NT2/D1 (cell line): ENCODE measurements at regions not wholly inside any gene's neighbourhood (a gene's known extent, or its start where the extent isn't known, plus 50 kb on each side); places are given as distances from the start of the nearest gene placed in this dataset.
"Not testable (repeated sequence)": the region's sequence is repeated elsewhere in the genome, so short reads cannot be mapped to it uniquely, and the experiment has no call there.

ENCODE experiments used
- DNase-seq: peaks from one replicate; pipeline ENCODE4 v3.0.0-alpha.2; 2011; ENCODE audit warnings: low read depth, low spot score
- H3K27me3 ChIP-seq: 2 replicates; pipeline ENCODE4 v1.6.0; 2011; ENCODE audit warnings: mild to moderate bottlenecking; ENCODE audit not compliant: insufficient read length, insufficient read depth
- H3K36me3 ChIP-seq: 2 replicates; pipeline ENCODE4 v1.6.1; 2011; ENCODE audit warnings: mild to moderate bottlenecking, low read length, mixed read lengths; ENCODE audit not compliant: insufficient read depth, insufficient read length
- H3K4me1 ChIP-seq: 2 replicates; pipeline ENCODE4 v1.5.1; 2011; ENCODE audit not compliant: insufficient read depth, insufficient read length
- H3K4me3 ChIP-seq: 2 replicates; pipeline ENCODE4 v1.5.1; 2011; ENCODE audit warnings: low read depth; ENCODE audit not compliant: insufficient read length
- H3K9ac ChIP-seq: 2 replicates; pipeline ENCODE4 v1.6.0; 2011; ENCODE audit warnings: low read depth; ENCODE audit not compliant: insufficient read length
- H3K9me3 ChIP-seq: 2 replicates; pipeline ENCODE4 v1.5.1; 2011; ENCODE audit warnings: mild to moderate bottlenecking, low read length; ENCODE audit not compliant: insufficient read depth
- SUZ12 ChIP-seq: IDR thresholded peaks from 2 replicates; pipeline ENCODE4 v1.6.1; 2011; ENCODE audit not compliant: insufficient read length, insufficient read depth; ENCODE audit errors: extremely low read depth
- YY1 ChIP-seq: IDR thresholded peaks from 2 replicates; pipeline ENCODE4 v1.6.1; 2011; ENCODE audit not compliant: insufficient read length, insufficient read depth
- ZNF274 ChIP-seq: IDR thresholded peaks from 2 replicates; pipeline ENCODE4 v1.6.1; 2011; ENCODE audit warnings: mild to moderate bottlenecking, low read depth, low read length

DNA sequence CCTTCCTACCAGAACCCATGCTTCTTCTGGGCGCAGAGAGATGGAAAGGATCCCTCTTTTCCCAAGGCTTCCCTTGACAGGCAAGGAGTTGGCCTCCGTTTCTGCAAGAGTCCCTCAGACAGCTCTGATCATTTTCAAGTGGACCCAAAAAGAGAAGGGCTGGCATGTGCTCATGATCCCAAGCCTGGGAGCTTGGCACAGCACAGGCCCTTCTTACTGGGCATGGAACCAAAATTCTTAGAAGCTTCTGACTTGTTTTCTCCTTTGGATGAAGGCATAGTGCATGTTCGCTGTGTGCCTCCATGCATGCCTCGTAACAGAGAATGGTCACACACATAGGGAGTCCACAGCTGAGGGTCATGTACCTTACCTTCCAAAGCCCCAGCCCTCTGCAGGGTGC lies 449.6 kb downstream of the MIAT start:
- Histone ChIP-seq H3K36me3 (no peaks in the 10 kb centered on the region), H3K9me3 (no peaks in the 10 kb centered on the region), H3K4me3 (no peak overlapping the region), H3K9ac (no peak overlapping the region), H3K27me3 (peaks cover 2% of the 10 kb centered on the region), H3K4me1 (peaks cover 5% of the 10 kb centered on the region)
- TF ChIP-seq YY1 (no peak), SUZ12 (no peak)
- no peak for DNase-seq

DNA sequence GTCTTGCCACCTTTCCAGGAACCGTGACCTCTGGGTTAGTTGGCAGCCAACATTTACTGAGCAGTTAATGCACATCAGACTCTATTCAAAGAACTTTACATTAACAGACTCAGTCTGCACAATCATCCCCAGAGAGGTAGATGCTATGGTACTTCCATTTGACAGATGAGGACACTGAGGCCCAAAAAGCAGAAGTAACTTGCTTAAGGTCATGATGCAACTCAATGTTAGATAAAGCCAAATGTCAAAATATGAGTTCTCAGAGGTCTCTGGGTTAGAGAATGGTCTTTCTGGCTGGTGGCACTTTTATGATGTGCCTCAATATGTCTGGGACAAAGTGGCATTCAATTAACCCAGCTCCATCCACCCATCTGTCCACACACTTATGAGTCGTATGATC lies 450.0 kb downstream of the MIAT start:
- TF ChIP-seq ZNF274: no peak
- TF ChIP-seq YY1: no peak
- no peak for TF ChIP-seq SUZ12
- H3K9ac ChIP-seq: no peak overlapping the region
- peaks cover 5% of the 10 kb centered on the region for H3K4me1 ChIP-seq

GRCh38 chr22:27107824-27108223 lies 450.4 kb downstream of the MIAT start:
- peaks cover 8% of the 10 kb centered on the region for H3K4me1 ChIP-seq
- no peak overlapping the region for H3K9ac ChIP-seq
- no peaks in the 10 kb centered on the region for H3K9me3 ChIP-seq
- no peaks in the 10 kb centered on the region for H3K36me3 ChIP-seq
- no peaks in the 10 kb centered on the region for H3K27me3 ChIP-seq
- no peak overlapping the region for H3K4me3 ChIP-seq
- DNase-seq: no peak
- TF ChIP-seq SUZ12: no peak
- TF ChIP-seq ZNF274: no peak
- TF ChIP-seq YY1: no peak

More for the DNA sequence above, 450.0 kb downstream of the MIAT start:
- DNase-seq: no peak
- Histone ChIP-seq H3K27me3 (peaks cover under 1% of the 10 kb centered on the region), H3K36me3 (no peaks in the 10 kb centered on the region), H3K4me3 (no peak overlapping the region), H3K9me3 (no peaks in the 10 kb centered on the region)

DNA sequence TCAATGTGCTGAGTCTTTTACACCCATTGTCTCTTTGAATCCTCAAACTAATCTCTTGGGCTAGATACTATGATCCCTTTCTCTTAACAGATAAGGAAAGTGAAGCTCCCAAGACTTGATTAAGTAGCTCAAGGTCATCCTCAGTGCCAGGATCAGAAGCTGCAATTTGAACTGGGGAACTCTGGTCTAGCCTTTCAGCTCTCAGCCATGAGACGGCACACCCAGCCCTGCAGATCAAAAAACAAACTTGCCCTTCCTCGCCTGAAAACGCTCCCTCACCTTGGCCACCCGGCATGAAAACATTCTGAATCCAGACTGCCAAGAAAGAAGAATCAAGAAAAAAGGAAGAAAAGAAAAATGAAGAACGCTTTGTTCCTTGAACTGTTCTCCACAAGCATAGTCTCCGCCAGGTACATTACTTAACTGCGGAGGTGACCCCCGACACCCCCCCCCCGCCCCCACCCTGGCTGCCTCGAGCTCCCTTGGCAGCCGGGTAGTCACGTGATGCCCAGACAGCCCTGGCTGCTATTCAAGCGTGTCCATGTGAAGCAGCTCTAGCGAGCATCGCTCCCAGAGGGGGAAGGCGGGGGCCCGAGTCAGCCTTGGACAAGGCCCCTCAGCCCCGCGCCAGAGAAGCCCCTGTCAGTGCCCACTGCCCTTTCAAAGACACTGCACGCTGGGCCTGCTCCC lies 451.2 kb downstream of the MIAT start:
- Histone ChIP-seq H3K36me3 (no peaks in the 10 kb centered on the region), H3K27me3 (no peaks in the 10 kb centered on the region), H3K9me3 (no peaks in the 10 kb centered on the region), H3K4me1 (peaks cover 11% of the 10 kb centered on the region), H3K9ac (no peak overlapping the region), H3K4me3 (no peak overlapping the region)
- TF ChIP-seq YY1 (no peak), SUZ12 (no peak), ZNF274 (no peak)
- no peak for DNase-seq

DNA sequence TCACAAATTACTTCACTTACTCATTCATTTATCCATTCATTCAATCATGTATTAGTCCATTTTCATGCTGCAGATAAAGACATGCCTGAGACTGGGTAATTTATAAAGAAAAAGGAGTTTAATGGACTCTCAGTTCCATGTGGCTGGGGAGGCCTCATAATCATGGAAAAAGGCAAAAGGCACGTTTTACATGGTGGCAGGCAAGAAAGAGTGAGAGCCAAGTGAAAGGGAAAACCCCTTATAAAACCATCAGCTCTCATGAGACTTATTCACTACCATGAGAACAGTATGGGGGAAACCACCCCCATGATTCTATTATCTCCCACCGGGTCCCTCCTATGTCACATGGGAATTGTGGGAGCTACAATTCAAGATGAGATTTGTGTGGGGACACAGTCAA lies 452.0 kb downstream of the MIAT start:
- H3K9ac ChIP-seq, H3K9me3 ChIP-seq, DNase-seq, H3K36me3 ChIP-seq, H3K4me3 ChIP-seq, H3K27me3 ChIP-seq: not testable (repeated sequence)
- H3K4me1 ChIP-seq: peaks cover 11% of the 10 kb centered on the region

DNA sequence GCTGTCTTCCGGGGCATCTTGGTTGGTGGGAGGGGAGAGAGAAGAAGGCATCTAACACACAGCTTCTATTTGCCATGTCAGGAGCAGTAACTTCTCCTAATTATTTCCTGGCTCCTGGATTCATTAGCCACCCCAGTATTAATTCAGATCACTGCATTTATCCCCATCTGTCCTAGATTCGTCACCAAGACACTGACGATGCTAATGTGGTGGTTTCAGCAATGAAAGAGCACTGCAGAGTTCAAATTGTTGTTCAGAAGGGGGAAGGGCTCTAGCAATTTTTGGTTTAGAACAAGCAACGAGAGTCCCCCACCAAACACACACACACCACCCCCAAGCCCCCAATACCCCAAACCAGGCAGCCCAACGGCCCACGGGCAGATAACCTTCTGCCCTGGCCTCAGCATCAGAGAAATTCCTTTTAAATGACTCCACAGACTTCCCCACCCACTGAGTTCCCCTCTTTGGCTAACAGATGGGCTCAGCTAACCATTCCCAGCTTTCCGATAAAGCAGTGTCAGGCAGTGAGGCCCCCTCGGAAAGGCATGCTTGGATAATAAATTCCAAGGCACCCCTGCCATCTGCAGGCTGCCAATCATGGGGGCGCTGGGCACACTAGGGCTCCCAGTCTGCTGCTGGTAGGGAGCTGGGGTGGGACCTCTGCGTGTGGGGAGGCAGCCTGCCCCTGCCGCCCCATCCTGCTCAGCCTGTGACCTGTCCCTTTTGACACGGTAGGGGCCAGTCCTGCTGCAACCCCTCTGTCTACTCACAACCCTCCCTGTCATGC lies 453.5 kb downstream of the MIAT start:
- no peaks in the 10 kb centered on the region for H3K27me3 ChIP-seq
- no peak overlapping the region for H3K4me3 ChIP-seq
- H3K9ac ChIP-seq: peak overlapping the region; percentile 27
- DNase-seq: no peak
- peaks cover 11% of the 10 kb centered on the region for H3K4me1 ChIP-seq
- TF ChIP-seq ZNF274 (no peak), SUZ12 (no peak), YY1 (no peak)
- H3K9me3 ChIP-seq: no peaks in the 10 kb centered on the region
- H3K36me3 ChIP-seq: no peaks in the 10 kb centered on the region

DNA sequence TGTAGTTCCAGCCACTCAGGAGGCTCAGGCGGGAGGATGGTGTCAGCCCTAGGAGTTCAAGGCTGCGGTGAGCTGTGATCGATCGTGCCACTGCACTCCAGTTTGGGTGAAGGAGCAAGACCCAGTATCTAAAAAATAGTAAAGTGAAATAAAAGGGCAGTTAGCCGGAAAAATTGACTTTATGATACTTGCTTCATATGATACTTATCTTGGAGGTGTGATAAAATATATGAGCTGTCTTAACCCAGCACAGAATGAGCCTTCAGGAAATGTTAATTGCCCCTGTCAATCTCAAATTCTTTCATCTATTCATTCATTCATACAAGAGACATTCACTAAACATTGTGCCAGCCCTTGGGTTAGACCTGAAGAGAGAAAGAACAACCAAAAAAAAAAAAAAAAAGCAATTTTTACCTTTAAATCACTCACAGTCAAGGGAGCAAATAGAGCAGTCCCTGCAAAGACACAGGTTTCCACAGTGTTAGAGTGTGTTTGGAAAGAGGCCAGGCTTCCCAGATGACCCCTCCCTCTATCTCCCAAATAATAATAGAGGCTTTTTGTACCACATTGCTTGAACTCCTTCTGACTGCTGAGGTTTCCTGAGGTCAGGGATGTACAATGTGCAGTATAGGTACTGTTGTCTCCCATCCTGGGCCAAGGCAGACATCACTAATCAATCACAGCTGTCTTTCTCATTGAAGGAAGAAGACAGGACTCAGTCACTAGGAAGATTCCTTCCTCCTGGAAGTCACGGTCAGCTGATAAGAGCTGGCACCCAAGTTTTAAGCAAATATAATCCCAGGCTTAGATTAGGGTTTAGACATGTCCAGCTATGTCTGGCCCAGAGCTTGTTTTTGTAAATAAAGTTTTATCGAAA lies 454.6 kb downstream of the MIAT start:
- H3K9ac ChIP-seq: no peak overlapping the region
- H3K4me1 ChIP-seq: peaks cover 11% of the 10 kb centered on the region
- no peaks in the 10 kb centered on the region for H3K27me3 ChIP-seq
- no peaks in the 10 kb centered on the region for H3K36me3 ChIP-seq
- no peaks in the 10 kb centered on the region for H3K9me3 ChIP-seq
- H3K4me3 ChIP-seq: no peak overlapping the region
- TF ChIP-seq SUZ12: no peak
- TF ChIP-seq YY1: no peak
- TF ChIP-seq ZNF274: no peak
- no peak for DNase-seq
